GM23338 (cell line): ENCODE measurements at regions not wholly inside any gene's neighbourhood (a gene's known extent, or its start where the extent isn't known, plus 50 kb on each side); places are given as distances from the start of the nearest gene placed in this dataset.

Source experiments
- ATAC-seq: fragments of 200-7000 bp; cut with Tn5 transposase; 3 replicates; pipeline ENCODE4 v1.9.1; 2020
- DNase-seq: peaks from one replicate; pipeline ENCODE4 v3.0.0-alpha.2; 2015; ENCODE audit warnings: low spot score
- H2AFZ ChIP-seq: fragments of 200-600 bp; sonication (generic); 2 replicates; pipeline ENCODE4 v1.8.0; 2016; ENCODE audit warnings: antibody characterized with exemption, mild to moderate bottlenecking, moderate library complexity
- H3F3A ChIP-seq: fragments of 200-600 bp; sonication (generic); replicated peaks from 2 replicates; pipeline ENCODE4 v1.8.0; 2017; ENCODE audit warnings: antibody characterized with exemption, mixed run types, low read depth
- H3K27ac ChIP-seq: fragments of 200-600 bp; sonication (generic); 2 replicates; pipeline ENCODE4 v1.6.1; 2016; ENCODE audit warnings: low read depth
- H3K27me3 ChIP-seq: fragments of 200-600 bp; sonication (generic); 2 replicates; pipeline ENCODE4 v1.8.0; 2016; ENCODE audit warnings: mild to moderate bottlenecking, mixed run types, moderate library complexity; ENCODE audit not compliant: insufficient read depth
- H3K36me3 ChIP-seq: fragments of 200-600 bp; sonication (generic); 2 replicates; pipeline ENCODE4 v1.8.0; 2016; ENCODE audit warnings: mild to moderate bottlenecking; ENCODE audit not compliant: insufficient read depth
- H3K4me1 ChIP-seq: fragments of 200-600 bp; sonication (generic); 2 replicates; pipeline ENCODE4 v1.8.0; 2016; ENCODE audit warnings: mild to moderate bottlenecking, moderate library complexity; ENCODE audit not compliant: insufficient read depth
- H3K4me2 ChIP-seq: fragments of 200-600 bp; sonication (generic); 2 replicates; pipeline ENCODE4 v1.7.1; 2017; ENCODE audit warnings: mixed run types
- H3K4me3 ChIP-seq: fragments of 200-600 bp; sonication (generic); 2 replicates; pipeline ENCODE4 v1.6.1; 2016; ENCODE audit warnings: mixed run types
- H3K79me2 ChIP-seq: fragments of 200-600 bp; sonication (generic); replicated peaks from 2 replicates; pipeline ENCODE4 v1.8.0; 2017; ENCODE audit warnings: mild to moderate bottlenecking; ENCODE audit not compliant: insufficient read depth
- H3K9me2 ChIP-seq: fragments of 200-600 bp; sonication (generic); 2 replicates; pipeline ENCODE4 v1.8.0; 2017; ENCODE audit not compliant: insufficient read depth
- H4K20me1 ChIP-seq: fragments of 200-600 bp; sonication (generic); replicated peaks from 2 replicates; pipeline ENCODE4 v1.8.0; 2017; ENCODE audit warnings: mild to moderate bottlenecking; ENCODE audit not compliant: insufficient read depth
- H3K27ac Mint-ChIP-seq: 2 replicates; pipeline ENCODE4 v1.8.0; 2020; ENCODE audit warnings: inconsistent platforms, mild to moderate bottlenecking, moderate library complexity, mixed read lengths
- H3K27me3 Mint-ChIP-seq: 3 replicates; pipeline ENCODE4 v1.8.0; 2022; ENCODE audit warnings: low read depth, mild to moderate bottlenecking, moderate library complexity, mixed read lengths, inconsistent platforms; ENCODE audit not compliant: insufficient read depth, poor library complexity
- H3K36me3 Mint-ChIP-seq: 3 replicates; pipeline ENCODE4 v1.8.0; 2021; ENCODE audit warnings: low read depth, mild to moderate bottlenecking, inconsistent platforms, moderate library complexity, mixed read lengths
- H3K4me1 Mint-ChIP-seq: 3 replicates; pipeline ENCODE4 v1.8.0; 2020; ENCODE audit warnings: mild to moderate bottlenecking, inconsistent platforms, mixed read lengths
- H3K4me3 Mint-ChIP-seq: 3 replicates; pipeline ENCODE4 v1.8.0; 2021; ENCODE audit warnings: moderate library complexity, mild to moderate bottlenecking, inconsistent platforms, mixed read lengths
- H3K9me3 Mint-ChIP-seq: 3 replicates; pipeline ENCODE4 v1.8.0; 2020; ENCODE audit warnings: moderate library complexity, mild to moderate bottlenecking, inconsistent platforms, mixed read lengths
- CREB1 ChIP-seq: fragments of 250-450 bp; sonication (Bioruptor Pico); IDR thresholded peaks from 2 replicates; pipeline ENCODE4 v1.5.0; 2020; ENCODE audit warnings: low read depth, mild to moderate bottlenecking, moderate library complexity
- ETS1 ChIP-seq: IDR thresholded peaks from 2 replicates; pipeline ENCODE4 v1.6.1; 2016; ENCODE audit warnings: antibody characterized with exemption
- EZH2 ChIP-seq: fragments of 200-600 bp; sonication (generic); IDR thresholded peaks from one replicate; pipeline ENCODE4 v1.8.0; 2017; ENCODE audit warnings: antibody characterized with exemption, mild to moderate bottlenecking, low read depth; ENCODE audit not compliant: unreplicated experiment
- EZH2phosphoT487 ChIP-seq: fragments of 200-600 bp; sonication (generic); IDR thresholded peaks from one replicate; pipeline ENCODE4 v1.8.1; 2018; ENCODE audit warnings: antibody characterized with exemption; ENCODE audit not compliant: unreplicated experiment
- JUNB ChIP-seq: IDR thresholded peaks from one replicate; pipeline ENCODE4 v1.6.1; 2016; ENCODE audit warnings: antibody characterized with exemption; ENCODE audit not compliant: unreplicated experiment
- NANOG ChIP-seq: IDR thresholded peaks from 2 replicates; pipeline ENCODE4 v1.6.1; 2016; ENCODE audit warnings: antibody characterized with exemption, borderline replicate concordance
- POLR2AphosphoS5 ChIP-seq: IDR thresholded peaks from 2 replicates; pipeline ENCODE4 v1.6.1; 2016; ENCODE audit warnings: antibody characterized with exemption, low read depth
- STAT1 ChIP-seq: IDR thresholded peaks from one replicate; pipeline ENCODE4 v1.6.1; 2016; ENCODE audit warnings: antibody characterized with exemption; ENCODE audit not compliant: unreplicated experiment
- ZNF114 ChIP-seq: fragments of 250-450 bp; sonication (Bioruptor Pico); IDR thresholded peaks from 2 replicates; pipeline ENCODE4 v1.5.0; 2020; ENCODE audit warnings: mild to moderate bottlenecking, moderate library complexity
- ZNF331 ChIP-seq: fragments of 250-450 bp; sonication (Bioruptor Pico); IDR thresholded peaks from 2 replicates; pipeline ENCODE4 v1.5.0; 2020; ENCODE audit warnings: low read depth, mild to moderate bottlenecking, moderate library complexity
- ZNF462 ChIP-seq: fragments of 250-450 bp; sonication (Bioruptor Pico); IDR thresholded peaks from 2 replicates; pipeline ENCODE4 v1.5.0; 2020; ENCODE audit warnings: mild to moderate bottlenecking, moderate library complexity
- TF ChIP-seq, protein P1 (sequence below): IDR thresholded peaks from one replicate; pipeline ENCODE4 v1.6.1; 2018; ENCODE audit warnings: antibody characterized with exemption; ENCODE audit not compliant: unreplicated experiment

GRCh38 chrX:96430756-96431455, 253.7 kb upstream of the DIAPH2 start:
- no peaks in the 10 kb centered on the region for H3K4me1 ChIP-seq
- no peak overlapping the region for H3K4me2 ChIP-seq
- H4K20me1 ChIP-seq = no peaks in the 10 kb centered on the region
- H3K27ac Mint-ChIP-seq = no peak overlapping the region
- no peak for TF ChIP-seq CREB1
- no peak for TF ChIP-seq EZH2phosphoT487
- no peak for TF ChIP-seq NANOG
- no peak for TF ChIP-seq ZNF331 (CRISPR knock-in tag)
- TF ChIP-seq, protein P1, sequence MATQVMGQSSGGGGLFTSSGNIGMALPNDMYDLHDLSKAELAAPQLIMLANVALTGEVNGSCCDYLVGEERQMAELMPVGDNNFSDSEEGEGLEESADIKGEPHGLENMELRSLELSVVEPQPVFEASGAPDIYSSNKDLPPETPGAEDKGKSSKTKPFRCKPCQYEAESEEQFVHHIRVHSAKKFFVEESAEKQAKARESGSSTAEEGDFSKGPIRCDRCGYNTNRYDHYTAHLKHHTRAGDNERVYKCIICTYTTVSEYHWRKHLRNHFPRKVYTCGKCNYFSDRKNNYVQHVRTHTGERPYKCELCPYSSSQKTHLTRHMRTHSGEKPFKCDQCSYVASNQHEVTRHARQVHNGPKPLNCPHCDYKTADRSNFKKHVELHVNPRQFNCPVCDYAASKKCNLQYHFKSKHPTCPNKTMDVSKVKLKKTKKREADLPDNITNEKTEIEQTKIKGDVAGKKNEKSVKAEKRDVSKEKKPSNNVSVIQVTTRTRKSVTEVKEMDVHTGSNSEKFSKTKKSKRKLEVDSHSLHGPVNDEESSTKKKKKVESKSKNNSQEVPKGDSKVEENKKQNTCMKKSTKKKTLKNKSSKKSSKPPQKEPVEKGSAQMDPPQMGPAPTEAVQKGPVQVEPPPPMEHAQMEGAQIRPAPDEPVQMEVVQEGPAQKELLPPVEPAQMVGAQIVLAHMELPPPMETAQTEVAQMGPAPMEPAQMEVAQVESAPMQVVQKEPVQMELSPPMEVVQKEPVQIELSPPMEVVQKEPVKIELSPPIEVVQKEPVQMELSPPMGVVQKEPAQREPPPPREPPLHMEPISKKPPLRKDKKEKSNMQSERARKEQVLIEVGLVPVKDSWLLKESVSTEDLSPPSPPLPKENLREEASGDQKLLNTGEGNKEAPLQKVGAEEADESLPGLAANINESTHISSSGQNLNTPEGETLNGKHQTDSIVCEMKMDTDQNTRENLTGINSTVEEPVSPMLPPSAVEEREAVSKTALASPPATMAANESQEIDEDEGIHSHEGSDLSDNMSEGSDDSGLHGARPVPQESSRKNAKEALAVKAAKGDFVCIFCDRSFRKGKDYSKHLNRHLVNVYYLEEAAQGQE = no peak
- TF ChIP-seq EZH2 = no peak
- no peak for TF ChIP-seq STAT1
- TF ChIP-seq ZNF462 (CRISPR knock-in tag) = no peak
- TF ChIP-seq ZNF114 (CRISPR knock-in tag) = no peak
- TF ChIP-seq JUNB = no peak
- no peak for TF ChIP-seq ETS1
- no peak for TF ChIP-seq POLR2AphosphoS5
- H3K4me1 Mint-ChIP-seq = no peaks in the 10 kb centered on the region
- H3K9me2 ChIP-seq = no peaks in the 10 kb centered on the region
- H3K27ac ChIP-seq = no peak overlapping the region
- no peaks in the 10 kb centered on the region; the same call in 2 of the 3 replicates for H3K9me3 Mint-ChIP-seq
- no peak overlapping the region for H3K4me3 Mint-ChIP-seq
- H3K27me3 ChIP-seq = no peaks in the 10 kb centered on the region
- H3K79me2 ChIP-seq = no peaks in the 10 kb centered on the region
- ATAC-seq (no peak), DNase-seq (no peak)
- no peak overlapping the region for H3K4me3 ChIP-seq
- H3K27me3 Mint-ChIP-seq = peaks cover 4% of the 10 kb centered on the region
- H3K36me3 Mint-ChIP-seq = no peaks in the 10 kb centered on the region
- no peaks in the 10 kb centered on the region for H3K36me3 ChIP-seq
- no peaks in the 10 kb centered on the region for H3F3A ChIP-seq
- no peak overlapping the region for H2AFZ ChIP-seq
